PC-3 (cell line): ENCODE measurements at regions not wholly inside any gene's neighbourhood (a gene's known extent, or its start where the extent isn't known, plus 50 kb on each side); places are given as distances from the start of the nearest gene placed in this dataset.

ENCODE experiments used
- ATAC-seq: fragments of 200-7000 bp; cut with Tn5 transposase; 2 replicates; pipeline ENCODE4 v1.9.1; 2020; ENCODE audit warnings: mild to moderate bottlenecking, moderate library complexity
- BruUV-seq: library from RNA; stranded (reverse); fragments of 400-500 nt; replicated peaks from 2 replicates; lab custom pipeline; 2021; lab: Mats Ljungman, UMichigan
- CTCF ChIA-PET: fragments of 300-600 bp; sonication (Branson Sonifier 250); formaldehyde crosslinking; loops from one replicate; lab custom pipeline; 2022; ENCODE audit warnings: antibody characterized with exemption; lab: Charles Lee
- POLR2A ChIA-PET: fragments of 300-600 bp; sonication (Branson Sonifier 250); formaldehyde crosslinking; loops from one replicate; lab custom pipeline; 2022; ENCODE audit warnings: antibody characterized with exemption; ENCODE audit not compliant: unreplicated experiment; lab: Charles Lee
- DNase-seq: peaks from one replicate; pipeline ENCODE4 v3.0.0-alpha.2; 2015
- H2AFZ ChIP-seq: fragments of 300-600 bp; sonication (generic); 2 replicates; pipeline ENCODE4 v1.6.0; 2016; ENCODE audit warnings: antibody characterized with exemption, low read length
- H3F3A ChIP-seq: fragments of 300-600 bp; sonication (generic); one replicate; pipeline ENCODE4 v1.6.0; 2017; ENCODE audit warnings: antibody characterized with exemption, low read length, control low read depth, mild to moderate bottlenecking; ENCODE audit not compliant: unreplicated experiment
- H3K27ac ChIP-seq: fragments of 300-600 bp; sonication (generic); 2 replicates; pipeline ENCODE4 v1.5.1; 2016; ENCODE audit warnings: mild to moderate bottlenecking, low read length
- H3K27me3 ChIP-seq: fragments of 300-600 bp; sonication (generic); 2 replicates; pipeline ENCODE4 v1.6.1; 2016; ENCODE audit warnings: low read length, mixed read lengths
- H3K36me3 ChIP-seq: fragments of 300-600 bp; sonication (generic); 2 replicates; pipeline ENCODE4 v1.6.1; 2016; ENCODE audit warnings: low read depth, mixed run types, low read length, mixed read lengths
- H3K4me1 ChIP-seq: fragments of 300-600 bp; sonication (generic); 2 replicates; pipeline ENCODE4 v1.5.1; 2016; ENCODE audit warnings: low read length; ENCODE audit not compliant: insufficient read depth
- H3K4me2 ChIP-seq: fragments of 300-600 bp; sonication (generic); 2 replicates; pipeline ENCODE4 v1.6.0; 2016; ENCODE audit warnings: low read length
- H3K4me3 ChIP-seq: fragments of 300-600 bp; sonication (generic); 2 replicates; pipeline ENCODE4 v1.5.1; 2016; ENCODE audit warnings: mild to moderate bottlenecking, low read length, mixed read lengths
- H3K79me2 ChIP-seq: fragments of 300-600 bp; sonication (generic); 2 replicates; pipeline ENCODE4 v1.6.1; 2017; ENCODE audit warnings: low read length, mixed read lengths
- H3K9ac ChIP-seq: fragments of 300-600 bp; sonication (generic); 2 replicates; pipeline ENCODE4 v1.6.0; 2016; ENCODE audit warnings: mild to moderate bottlenecking, low read length
- H3K9me2 ChIP-seq: fragments of 300-600 bp; sonication (generic); replicated peaks from 2 replicates; pipeline ENCODE4 v1.6.1; 2016; ENCODE audit warnings: mixed run types, low read length, mixed read lengths
- H3K9me3 ChIP-seq: fragments of 300-600 bp; sonication (generic); 2 replicates; pipeline ENCODE4 v1.6.1; 2016; ENCODE audit warnings: low read length, mixed read lengths
- H4K20me1 ChIP-seq: fragments of 300-600 bp; sonication (generic); 2 replicates; pipeline ENCODE4 v1.6.1; 2016; ENCODE audit warnings: low read length, mixed read lengths
- EZH2 ChIP-seq: fragments of 300-600 bp; sonication (generic); IDR thresholded peaks from one replicate; pipeline ENCODE4 v1.6.1; 2017; ENCODE audit warnings: antibody characterized with exemption, mild to moderate bottlenecking, low read length; ENCODE audit not compliant: unreplicated experiment
- EZH2phosphoT487 ChIP-seq: fragments of 300-600 bp; sonication (generic); IDR thresholded peaks from 2 replicates; pipeline ENCODE4 v1.6.1; 2018; ENCODE audit warnings: mild to moderate bottlenecking, antibody characterized with exemption, low read length, borderline replicate concordance
- intact Hi-C: fragments of 100-400 bp; cut with micrococcal nuclease; formaldehyde crosslinking; loops from 2 replicates; pipeline ENCODE4 v1.9.0; 2023
- TF ChIP-seq, protein P1 (sequence below): fragments of 300-600 bp; sonication (generic); conservative IDR thresholded peaks from 2 replicates; pipeline ENCODE4 v1.5.1; 2017; ENCODE audit warnings: antibody characterized with exemption, low read depth, mild to moderate bottlenecking, low read length

GRCh38 chr4:141387299-141387698 lies 166.6 kb downstream of the ZNF330 start:
- POLR2A ChIA-PET = no interaction called here
- Histone ChIP-seq H3K4me3 (no peak overlapping the region), H3K79me2 (no peaks in the 10 kb centered on the region), H3F3A (no peaks in the 10 kb centered on the region), H2AFZ (no peak overlapping the region), H3K9me3 (no peaks in the 10 kb centered on the region), H3K36me3 (no peaks in the 10 kb centered on the region), H3K9ac (no peak overlapping the region), H3K27ac (no peak overlapping the region), H4K20me1 (no peaks in the 10 kb centered on the region), H3K4me1 (peaks cover 15% of the 10 kb centered on the region), H3K4me2 (no peak overlapping the region), H3K9me2 (no peaks in the 10 kb centered on the region), H3K27me3 (no peaks in the 10 kb centered on the region)
- CTCF ChIA-PET = no interaction called here
- DNase-seq = no peak
- no TSS peak for BruUV-seq
- TF ChIP-seq EZH2 = no peak
- no peak for TF ChIP-seq EZH2phosphoT487
- TF ChIP-seq, protein P1, sequence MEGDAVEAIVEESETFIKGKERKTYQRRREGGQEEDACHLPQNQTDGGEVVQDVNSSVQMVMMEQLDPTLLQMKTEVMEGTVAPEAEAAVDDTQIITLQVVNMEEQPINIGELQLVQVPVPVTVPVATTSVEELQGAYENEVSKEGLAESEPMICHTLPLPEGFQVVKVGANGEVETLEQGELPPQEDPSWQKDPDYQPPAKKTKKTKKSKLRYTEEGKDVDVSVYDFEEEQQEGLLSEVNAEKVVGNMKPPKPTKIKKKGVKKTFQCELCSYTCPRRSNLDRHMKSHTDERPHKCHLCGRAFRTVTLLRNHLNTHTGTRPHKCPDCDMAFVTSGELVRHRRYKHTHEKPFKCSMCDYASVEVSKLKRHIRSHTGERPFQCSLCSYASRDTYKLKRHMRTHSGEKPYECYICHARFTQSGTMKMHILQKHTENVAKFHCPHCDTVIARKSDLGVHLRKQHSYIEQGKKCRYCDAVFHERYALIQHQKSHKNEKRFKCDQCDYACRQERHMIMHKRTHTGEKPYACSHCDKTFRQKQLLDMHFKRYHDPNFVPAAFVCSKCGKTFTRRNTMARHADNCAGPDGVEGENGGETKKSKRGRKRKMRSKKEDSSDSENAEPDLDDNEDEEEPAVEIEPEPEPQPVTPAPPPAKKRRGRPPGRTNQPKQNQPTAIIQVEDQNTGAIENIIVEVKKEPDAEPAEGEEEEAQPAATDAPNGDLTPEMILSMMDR = no peak
- no peak for ATAC-seq
- intact Hi-C loops = no loop called here

- Histone ChIP-seq H3K27me3 (no peaks in the 10 kb centered on the region), H2AFZ (no peak overlapping the region), H3K27ac (no peak overlapping the region), H3K9ac (no peak overlapping the region), H3K79me2 (no peaks in the 10 kb centered on the region), H4K20me1 (no peaks in the 10 kb centered on the region), H3K4me3 (no peak overlapping the region), H3K4me2 (no peak overlapping the region), H3K36me3 (no peaks in the 10 kb centered on the region), H3K4me1 (peaks cover 17% of the 10 kb centered on the region), H3F3A (no peaks in the 10 kb centered on the region), H3K9me2 (no peaks in the 10 kb centered on the region), H3K9me3 (no peaks in the 10 kb centered on the region)
- CTCF ChIA-PET = no interaction called here
- POLR2A ChIA-PET = no interaction called here
- no peak for TF ChIP-seq EZH2phosphoT487
- TF ChIP-seq, protein P1 = no peak
- no peak for TF ChIP-seq EZH2
- ATAC-seq (no peak), DNase-seq (no peak)
- no TSS peak for BruUV-seq
- intact Hi-C loops = no loop called here
Observed at GRCh38 chr4:141388481-141388880, 167.8 kb downstream of the ZNF330 start.

GRCh38 chr4:141389649-141390048 lies 169.0 kb downstream of the ZNF330 start:
- Histone ChIP-seq H3K9me3 (no peaks in the 10 kb centered on the region), H3F3A (no peaks in the 10 kb centered on the region), H3K79me2 (no peaks in the 10 kb centered on the region), H3K27me3 (no peaks in the 10 kb centered on the region), H2AFZ (no peak overlapping the region), H3K4me2 (no peak overlapping the region), H3K27ac (no peak overlapping the region), H3K9me2 (no peaks in the 10 kb centered on the region), H3K4me3 (no peak overlapping the region), H3K4me1 (peaks cover 17% of the 10 kb centered on the region), H3K9ac (no peak overlapping the region), H3K36me3 (no peaks in the 10 kb centered on the region), H4K20me1 (no peaks in the 10 kb centered on the region)
- ATAC-seq (no peak), DNase-seq (no peak)
- POLR2A ChIA-PET = no interaction called here
- CTCF ChIA-PET = no interaction called here
- intact Hi-C loops = no loop called here
- TF ChIP-seq EZH2 = no peak
- no peak for TF ChIP-seq EZH2phosphoT487
- TF ChIP-seq, protein P1 = no peak
- no TSS peak for BruUV-seq
